Astrocyte (in vitro differentiated cells and primary cell): ENCODE measurements at regions not wholly inside any gene's neighbourhood (a gene's known extent, or its start where the extent isn't known, plus 50 kb on each side); places are given as distances from the start of the nearest gene placed in this dataset.

Experiments
- DNase-seq: peaks from one replicate; pipeline ENCODE4 v3.0.0-alpha.2; 2010; ENCODE audit warnings: low read depth
- FAIRE-seq: peaks from 2 replicates; lab custom pipeline; 2011; peaks lifted over from hg19 to GRCh38; lab: Jason Lieb, UNC
- H2AFZ ChIP-seq: 2 replicates; pipeline ENCODE4 v1.6.0; 2012; ENCODE audit warnings: low read depth, low read length, inconsistent platforms
- H3K27ac ChIP-seq: 2 replicates; pipeline ENCODE4 v1.5.1; 2011; ENCODE audit warnings: low read depth, low read length, inconsistent platforms
- H3K27me3 ChIP-seq: 2 replicates; pipeline ENCODE4 v1.6.0; 2011; ENCODE audit warnings: low read length, inconsistent platforms; ENCODE audit not compliant: insufficient read depth
- H3K36me3 ChIP-seq: 2 replicates; pipeline ENCODE4 v1.5.1; 2011; ENCODE audit warnings: low read length, inconsistent platforms; ENCODE audit not compliant: insufficient read depth
- H3K4me1 ChIP-seq: 2 replicates; pipeline ENCODE4 v1.5.1; 2011; ENCODE audit warnings: low read length, inconsistent platforms; ENCODE audit not compliant: insufficient read depth
- H3K4me2 ChIP-seq: 2 replicates; pipeline ENCODE4 v1.6.0; 2012; ENCODE audit warnings: low read length, inconsistent platforms
- H3K4me3 ChIP-seq: 2 replicates; pipeline ENCODE4 v1.5.1; 2011; ENCODE audit warnings: low read depth, mild to moderate bottlenecking, low read length, inconsistent platforms; ENCODE audit not compliant: insufficient read depth
- H3K79me2 ChIP-seq: 2 replicates; pipeline ENCODE4 v1.6.0; 2012; ENCODE audit warnings: mild to moderate bottlenecking, low read length, inconsistent platforms; ENCODE audit not compliant: insufficient read depth
- H3K9ac ChIP-seq: 2 replicates; pipeline ENCODE4 v1.6.0; 2012; ENCODE audit warnings: mild to moderate bottlenecking, low read length, inconsistent platforms
- H3K9me3 ChIP-seq: 2 replicates; pipeline ENCODE4 v1.5.1; 2012; ENCODE audit warnings: low read depth, mild to moderate bottlenecking, low read length, inconsistent platforms; ENCODE audit not compliant: insufficient read depth
- H4K20me1 ChIP-seq: 2 replicates; pipeline ENCODE4 v1.6.0; 2012; ENCODE audit warnings: low read length, inconsistent platforms; ENCODE audit not compliant: insufficient read depth
- H3K27ac Mint-ChIP-seq: one replicate; pipeline ENCODE4 v1.8.0; 2021; ENCODE audit warnings: mild to moderate bottlenecking, mixed read lengths; ENCODE audit not compliant: unreplicated experiment
- H3K27me3 Mint-ChIP-seq: one replicate; pipeline ENCODE4 v1.8.0; 2021; ENCODE audit warnings: low read depth, mixed read lengths; ENCODE audit not compliant: unreplicated experiment
- H3K36me3 Mint-ChIP-seq: one replicate; pipeline ENCODE4 v1.8.0; 2021; ENCODE audit warnings: low read depth, mixed read lengths; ENCODE audit not compliant: unreplicated experiment
- H3K4me1 Mint-ChIP-seq: one replicate; pipeline ENCODE4 v1.8.0; 2021; ENCODE audit warnings: low read depth, mixed read lengths; ENCODE audit not compliant: unreplicated experiment
- H3K4me3 Mint-ChIP-seq: one replicate; pipeline ENCODE4 v1.8.0; 2021; ENCODE audit warnings: mild to moderate bottlenecking, moderate library complexity, mixed read lengths; ENCODE audit not compliant: unreplicated experiment
- H3K9me3 Mint-ChIP-seq: one replicate; pipeline ENCODE4 v1.8.0; 2021; ENCODE audit warnings: mild to moderate bottlenecking, mixed read lengths; ENCODE audit not compliant: unreplicated experiment
- EZH2 ChIP-seq: IDR thresholded peaks from 2 replicates; pipeline ENCODE4 v1.6.1; 2012; ENCODE audit warnings: mild to moderate bottlenecking, low read length, inconsistent platforms; ENCODE audit not compliant: insufficient read depth
- TF ChIP-seq, protein P1 (sequence below): IDR thresholded peaks from 2 replicates; pipeline ENCODE4 v1.5.1; 2011; ENCODE audit warnings: low read depth, mild to moderate bottlenecking, inconsistent platforms, low read length, moderate library complexity; ENCODE audit not compliant: insufficient read depth

DNA sequence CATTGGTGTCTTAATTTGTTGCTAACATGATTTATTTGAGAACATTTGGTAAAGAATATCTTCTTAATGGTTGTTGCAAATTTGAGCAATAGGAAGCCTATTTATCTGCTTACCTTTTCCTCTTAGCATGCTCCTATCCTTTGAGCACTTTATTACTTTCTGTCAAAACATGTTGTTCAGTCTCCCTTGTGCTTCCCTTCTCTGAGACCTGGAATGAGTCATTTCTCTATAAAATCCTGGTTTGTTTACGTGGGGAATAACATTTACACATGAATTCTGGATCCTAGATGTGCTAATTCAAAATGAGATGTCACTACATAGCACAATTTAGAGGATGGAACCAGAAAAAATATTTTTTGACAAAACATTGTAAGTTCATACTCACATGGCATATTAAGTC is 844.0 kb upstream of the LRFN5 start:
- FAIRE-seq: no peak

DNA sequence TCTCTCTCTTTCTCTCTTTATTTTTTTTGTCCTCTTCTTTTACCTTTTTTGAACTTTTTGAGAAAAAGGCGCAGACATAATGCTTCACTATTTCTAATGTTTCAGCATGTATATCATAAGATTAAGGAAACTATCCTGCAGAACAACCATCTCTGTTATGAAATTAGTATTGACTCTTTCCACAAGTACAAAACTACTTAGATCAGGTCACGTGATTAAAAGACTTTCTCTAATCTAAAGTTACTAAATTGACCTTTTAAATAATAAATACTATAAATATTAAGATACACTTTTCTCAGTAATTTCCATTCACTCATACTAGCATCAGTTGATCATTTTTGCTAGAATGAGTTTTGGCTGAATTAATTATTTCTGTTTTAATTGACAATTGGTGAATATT is 844.5 kb upstream of the LRFN5 start:
- Histone ChIP-seq H3K79me2 (no peaks in the 10 kb centered on the region), H4K20me1 (no peaks in the 10 kb centered on the region), H3K4me3 (no peak overlapping the region), H3K4me1 (no peaks in the 10 kb centered on the region), H3K4me2 (no peak overlapping the region), H2AFZ (no peak overlapping the region), H3K27ac (no peak overlapping the region), H3K9me3 (no peaks in the 10 kb centered on the region), H3K9ac (no peak overlapping the region), H3K36me3 (no peaks in the 10 kb centered on the region), H3K27me3 (no peaks in the 10 kb centered on the region)
- Mint-ChIP-seq H3K36me3 (no peaks in the 10 kb centered on the region), H3K4me1 (peaks cover 2% of the 10 kb centered on the region), H3K9me3 (no peaks in the 10 kb centered on the region), H3K27ac (no peak overlapping the region), H3K27me3 (no peaks in the 10 kb centered on the region), H3K4me3 (no peak overlapping the region)
- no peak for FAIRE-seq
- no peak for DNase-seq
- no peak for TF ChIP-seq EZH2
- TF ChIP-seq, protein P1, sequence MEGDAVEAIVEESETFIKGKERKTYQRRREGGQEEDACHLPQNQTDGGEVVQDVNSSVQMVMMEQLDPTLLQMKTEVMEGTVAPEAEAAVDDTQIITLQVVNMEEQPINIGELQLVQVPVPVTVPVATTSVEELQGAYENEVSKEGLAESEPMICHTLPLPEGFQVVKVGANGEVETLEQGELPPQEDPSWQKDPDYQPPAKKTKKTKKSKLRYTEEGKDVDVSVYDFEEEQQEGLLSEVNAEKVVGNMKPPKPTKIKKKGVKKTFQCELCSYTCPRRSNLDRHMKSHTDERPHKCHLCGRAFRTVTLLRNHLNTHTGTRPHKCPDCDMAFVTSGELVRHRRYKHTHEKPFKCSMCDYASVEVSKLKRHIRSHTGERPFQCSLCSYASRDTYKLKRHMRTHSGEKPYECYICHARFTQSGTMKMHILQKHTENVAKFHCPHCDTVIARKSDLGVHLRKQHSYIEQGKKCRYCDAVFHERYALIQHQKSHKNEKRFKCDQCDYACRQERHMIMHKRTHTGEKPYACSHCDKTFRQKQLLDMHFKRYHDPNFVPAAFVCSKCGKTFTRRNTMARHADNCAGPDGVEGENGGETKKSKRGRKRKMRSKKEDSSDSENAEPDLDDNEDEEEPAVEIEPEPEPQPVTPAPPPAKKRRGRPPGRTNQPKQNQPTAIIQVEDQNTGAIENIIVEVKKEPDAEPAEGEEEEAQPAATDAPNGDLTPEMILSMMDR: no peak

More for the DNA sequence above, 844.0 kb upstream of the LRFN5 start:
- no peaks in the 10 kb centered on the region for H4K20me1 ChIP-seq
- H3K4me3 ChIP-seq: no peak overlapping the region
- H3K4me2 ChIP-seq: no peak overlapping the region
- no peak overlapping the region for H3K9ac ChIP-seq
- no peak overlapping the region for H3K27ac Mint-ChIP-seq
- H2AFZ ChIP-seq: no peak overlapping the region
- no peaks in the 10 kb centered on the region for H3K9me3 ChIP-seq
- no peaks in the 10 kb centered on the region for H3K27me3 ChIP-seq
- no peaks in the 10 kb centered on the region for H3K36me3 Mint-ChIP-seq
- H3K4me1 ChIP-seq: no peaks in the 10 kb centered on the region
- no peak overlapping the region for H3K27ac ChIP-seq
- DNase-seq: no peak
- no peaks in the 10 kb centered on the region for H3K27me3 Mint-ChIP-seq
- H3K36me3 ChIP-seq: no peaks in the 10 kb centered on the region
- TF ChIP-seq, protein P1: no peak
- TF ChIP-seq EZH2: no peak
- H3K4me3 Mint-ChIP-seq: no peak overlapping the region
- H3K4me1 Mint-ChIP-seq: peaks cover 2% of the 10 kb centered on the region
- no peaks in the 10 kb centered on the region for H3K9me3 Mint-ChIP-seq
- no peaks in the 10 kb centered on the region for H3K79me2 ChIP-seq

DNA sequence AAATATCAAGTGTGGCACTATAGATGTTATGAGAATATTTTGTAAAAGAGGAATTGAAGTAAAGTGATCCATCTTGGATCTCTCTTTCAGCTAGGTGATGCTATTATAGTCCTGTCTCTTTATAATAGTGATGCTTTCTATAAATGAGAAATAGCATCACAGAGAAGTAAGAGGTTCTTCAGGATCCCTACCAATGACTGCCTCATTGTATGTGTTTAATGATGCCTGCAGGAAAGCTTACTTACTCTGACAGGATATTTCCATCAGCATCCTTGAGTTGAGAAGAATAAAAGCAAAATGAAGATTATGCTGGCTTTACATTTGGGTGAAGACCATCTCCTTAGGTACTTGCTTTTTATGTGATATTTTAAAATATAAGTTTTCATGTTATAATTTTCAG is 846.0 kb upstream of the LRFN5 start:
- Histone ChIP-seq H3K9me3 (no peaks in the 10 kb centered on the region), H3K27me3 (no peaks in the 10 kb centered on the region), H3K9ac (no peak overlapping the region), H3K79me2 (no peaks in the 10 kb centered on the region), H3K4me3 (no peak overlapping the region), H3K4me1 (no peaks in the 10 kb centered on the region), H3K4me2 (no peak overlapping the region), H4K20me1 (no peaks in the 10 kb centered on the region), H3K27ac (no peak overlapping the region), H2AFZ (no peak overlapping the region), H3K36me3 (no peaks in the 10 kb centered on the region)
- no peak overlapping the region for H3K4me3 Mint-ChIP-seq
- TF ChIP-seq, protein P1: no peak
- TF ChIP-seq EZH2: no peak
- H3K27ac Mint-ChIP-seq: no peak overlapping the region
- H3K4me1 Mint-ChIP-seq: peaks cover 2% of the 10 kb centered on the region
- no peak for DNase-seq
- no peaks in the 10 kb centered on the region for H3K36me3 Mint-ChIP-seq
- no peak for FAIRE-seq
- peaks cover 4% of the 10 kb centered on the region for H3K9me3 Mint-ChIP-seq
- no peaks in the 10 kb centered on the region for H3K27me3 Mint-ChIP-seq
